ENCODE measurements at regions not wholly inside any gene's neighbourhood (a gene's known extent, or its start where the extent isn't known, plus 50 kb on each side); places are given as distances from the start of the nearest gene placed in this dataset.

DNA sequence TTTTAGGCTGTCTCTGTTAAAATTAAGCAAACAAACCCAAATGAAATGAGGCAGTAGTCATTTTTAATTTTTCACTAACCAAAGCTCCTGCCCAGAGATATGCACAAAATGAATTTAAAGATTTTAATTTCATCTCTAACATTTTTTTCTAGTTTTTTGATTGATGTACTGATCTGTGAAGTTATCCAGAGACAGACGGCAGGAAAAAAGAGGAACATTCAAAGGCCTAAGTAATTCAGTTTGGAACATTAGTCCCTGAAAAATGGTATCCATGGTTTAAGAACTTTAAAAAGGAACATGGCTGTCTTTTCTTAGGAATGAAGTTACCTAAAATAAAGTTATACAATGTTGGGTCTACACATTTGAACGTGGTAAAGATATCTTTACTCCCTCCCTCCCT, 498.8 kb upstream of the LMO3 start:
- TF ChIP-seq, protein P1, sequence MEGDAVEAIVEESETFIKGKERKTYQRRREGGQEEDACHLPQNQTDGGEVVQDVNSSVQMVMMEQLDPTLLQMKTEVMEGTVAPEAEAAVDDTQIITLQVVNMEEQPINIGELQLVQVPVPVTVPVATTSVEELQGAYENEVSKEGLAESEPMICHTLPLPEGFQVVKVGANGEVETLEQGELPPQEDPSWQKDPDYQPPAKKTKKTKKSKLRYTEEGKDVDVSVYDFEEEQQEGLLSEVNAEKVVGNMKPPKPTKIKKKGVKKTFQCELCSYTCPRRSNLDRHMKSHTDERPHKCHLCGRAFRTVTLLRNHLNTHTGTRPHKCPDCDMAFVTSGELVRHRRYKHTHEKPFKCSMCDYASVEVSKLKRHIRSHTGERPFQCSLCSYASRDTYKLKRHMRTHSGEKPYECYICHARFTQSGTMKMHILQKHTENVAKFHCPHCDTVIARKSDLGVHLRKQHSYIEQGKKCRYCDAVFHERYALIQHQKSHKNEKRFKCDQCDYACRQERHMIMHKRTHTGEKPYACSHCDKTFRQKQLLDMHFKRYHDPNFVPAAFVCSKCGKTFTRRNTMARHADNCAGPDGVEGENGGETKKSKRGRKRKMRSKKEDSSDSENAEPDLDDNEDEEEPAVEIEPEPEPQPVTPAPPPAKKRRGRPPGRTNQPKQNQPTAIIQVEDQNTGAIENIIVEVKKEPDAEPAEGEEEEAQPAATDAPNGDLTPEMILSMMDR (IDR thresholded peaks at IDR 0.05) = no peak
- TF ChIP-seq PHF8 (IDR thresholded peaks at IDR 0.05; ENCODE audit: borderline replicate concordance, low read depth) (no peak), POLR2A (IDR thresholded peaks at IDR 0.05; ENCODE audit: low read length) (no peak), NFE2L2 (conservative IDR thresholded peaks at IDR 0.05; ENCODE audit: low read length) (no peak)
- TF ChIP-seq, protein P2, sequence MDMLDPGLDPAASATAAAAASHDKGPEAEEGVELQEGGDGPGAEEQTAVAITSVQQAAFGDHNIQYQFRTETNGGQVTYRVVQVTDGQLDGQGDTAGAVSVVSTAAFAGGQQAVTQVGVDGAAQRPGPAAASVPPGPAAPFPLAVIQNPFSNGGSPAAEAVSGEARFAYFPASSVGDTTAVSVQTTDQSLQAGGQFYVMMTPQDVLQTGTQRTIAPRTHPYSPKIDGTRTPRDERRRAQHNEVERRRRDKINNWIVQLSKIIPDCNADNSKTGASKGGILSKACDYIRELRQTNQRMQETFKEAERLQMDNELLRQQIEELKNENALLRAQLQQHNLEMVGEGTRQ (IDR thresholded peaks at IDR 0.05) = no peak
- TF ChIP-seq, protein P3, sequence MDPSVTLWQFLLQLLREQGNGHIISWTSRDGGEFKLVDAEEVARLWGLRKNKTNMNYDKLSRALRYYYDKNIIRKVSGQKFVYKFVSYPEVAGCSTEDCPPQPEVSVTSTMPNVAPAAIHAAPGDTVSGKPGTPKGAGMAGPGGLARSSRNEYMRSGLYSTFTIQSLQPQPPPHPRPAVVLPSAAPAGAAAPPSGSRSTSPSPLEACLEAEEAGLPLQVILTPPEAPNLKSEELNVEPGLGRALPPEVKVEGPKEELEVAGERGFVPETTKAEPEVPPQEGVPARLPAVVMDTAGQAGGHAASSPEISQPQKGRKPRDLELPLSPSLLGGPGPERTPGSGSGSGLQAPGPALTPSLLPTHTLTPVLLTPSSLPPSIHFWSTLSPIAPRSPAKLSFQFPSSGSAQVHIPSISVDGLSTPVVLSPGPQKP (IDR thresholded peaks at IDR 0.05; ENCODE audit: low read depth, low read length) = no peak
- TF ChIP-seq, protein P4, sequence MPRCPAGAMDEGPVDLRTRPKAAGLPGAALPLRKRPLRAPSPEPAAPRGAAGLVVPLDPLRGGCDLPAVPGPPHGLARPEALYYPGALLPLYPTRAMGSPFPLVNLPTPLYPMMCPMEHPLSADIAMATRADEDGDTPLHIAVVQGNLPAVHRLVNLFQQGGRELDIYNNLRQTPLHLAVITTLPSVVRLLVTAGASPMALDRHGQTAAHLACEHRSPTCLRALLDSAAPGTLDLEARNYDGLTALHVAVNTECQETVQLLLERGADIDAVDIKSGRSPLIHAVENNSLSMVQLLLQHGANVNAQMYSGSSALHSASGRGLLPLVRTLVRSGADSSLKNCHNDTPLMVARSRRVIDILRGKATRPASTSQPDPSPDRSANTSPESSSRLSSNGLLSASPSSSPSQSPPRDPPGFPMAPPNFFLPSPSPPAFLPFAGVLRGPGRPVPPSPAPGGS (IDR thresholded peaks at IDR 0.05) = no peak
- TF ChIP-seq, protein P5, sequence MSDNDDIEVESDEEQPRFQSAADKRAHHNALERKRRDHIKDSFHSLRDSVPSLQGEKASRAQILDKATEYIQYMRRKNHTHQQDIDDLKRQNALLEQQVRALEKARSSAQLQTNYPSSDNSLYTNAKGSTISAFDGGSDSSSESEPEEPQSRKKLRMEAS (IDR thresholded peaks at IDR 0.05) = no peak
